ENCODE measurements at regions not wholly inside any gene's neighbourhood (a gene's known extent, or its start where the extent isn't known, plus 50 kb on each side); places are given as distances from the start of the nearest gene placed in this dataset.
A peak's percentile ranks its signal among the peaks of the same experiment; 100 is the strongest.

DNA sequence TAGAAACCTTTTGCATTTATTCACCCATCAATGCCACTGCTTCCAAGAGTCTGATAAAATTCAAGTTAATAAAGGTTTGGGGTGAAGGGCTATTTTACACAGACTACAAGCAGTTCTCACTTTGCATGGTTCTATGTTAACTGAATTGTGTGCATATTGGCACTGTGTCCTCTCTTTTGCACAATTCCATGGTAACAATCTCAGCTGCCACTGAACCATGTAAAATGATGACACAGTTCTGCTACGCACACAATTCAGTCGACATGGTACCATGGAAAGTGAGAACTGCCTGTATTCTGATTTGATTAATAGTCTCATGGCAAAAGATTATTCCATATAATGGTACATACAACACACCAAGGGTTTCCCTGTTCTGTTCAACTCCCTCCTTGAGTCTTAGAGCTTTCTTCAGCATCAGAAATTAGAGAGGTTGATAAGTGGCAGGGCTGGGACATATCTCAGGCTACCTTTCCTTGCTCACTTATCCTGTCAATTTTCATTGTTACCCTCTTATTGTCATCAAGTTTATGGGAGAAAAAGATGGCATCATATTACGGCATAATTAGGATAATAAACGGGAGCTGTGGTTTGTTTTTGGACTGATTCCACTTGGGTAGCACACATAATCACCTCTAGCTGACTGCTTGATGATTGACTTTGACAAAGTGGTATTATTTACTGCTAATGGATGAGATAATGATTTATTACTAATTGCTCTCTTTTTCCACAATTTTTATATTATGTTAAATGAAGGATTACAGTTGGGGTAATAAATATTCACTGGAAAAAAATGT is 139.3 kb upstream of the CREB1 start:
- TF ChIP-seq CTCF (IDR thresholded peaks at IDR 0.05; ENCODE audit: low read depth, low read length, missing control alignments): no peak
- no peak for DNase-seq (ENCODE audit: extremely low read depth, low read depth)
- H3K4me3 ChIP-seq (replicated peaks; ENCODE audit: low read depth, low read length): no peak overlapping the region

GRCh38 chr2:207394203-207394781 is 135.5 kb upstream of the CREB1 start:
- no peak for DNase-seq (ENCODE audit: extremely low read depth, low read depth)
- no peak for TF ChIP-seq CTCF (IDR thresholded peaks at IDR 0.05; ENCODE audit: low read depth, low read length, missing control alignments)
- no peak overlapping the region for H3K4me3 ChIP-seq (replicated peaks; ENCODE audit: low read depth, low read length)

- peak; percentile 93 for DNase-seq (ENCODE audit: extremely low read depth, low read depth)
- no peak overlapping the region for H3K4me3 ChIP-seq (replicated peaks; ENCODE audit: low read depth, low read length)
- TF ChIP-seq CTCF (IDR thresholded peaks at IDR 0.05; ENCODE audit: low read depth, low read length, missing control alignments): no peak
Measured at GRCh38 chr2:207394812-207395534, 134.8 kb upstream of the CREB1 start.

- H3K4me3 ChIP-seq (replicated peaks; ENCODE audit: low read depth, low read length): no peak overlapping the region
- DNase-seq (ENCODE audit: extremely low read depth, low read depth): no peak
- TF ChIP-seq CTCF (IDR thresholded peaks at IDR 0.05; ENCODE audit: low read depth, low read length, missing control alignments): no peak
Measured at GRCh38 chr2:207395535-207396251, 134.1 kb upstream of the CREB1 start.

DNA sequence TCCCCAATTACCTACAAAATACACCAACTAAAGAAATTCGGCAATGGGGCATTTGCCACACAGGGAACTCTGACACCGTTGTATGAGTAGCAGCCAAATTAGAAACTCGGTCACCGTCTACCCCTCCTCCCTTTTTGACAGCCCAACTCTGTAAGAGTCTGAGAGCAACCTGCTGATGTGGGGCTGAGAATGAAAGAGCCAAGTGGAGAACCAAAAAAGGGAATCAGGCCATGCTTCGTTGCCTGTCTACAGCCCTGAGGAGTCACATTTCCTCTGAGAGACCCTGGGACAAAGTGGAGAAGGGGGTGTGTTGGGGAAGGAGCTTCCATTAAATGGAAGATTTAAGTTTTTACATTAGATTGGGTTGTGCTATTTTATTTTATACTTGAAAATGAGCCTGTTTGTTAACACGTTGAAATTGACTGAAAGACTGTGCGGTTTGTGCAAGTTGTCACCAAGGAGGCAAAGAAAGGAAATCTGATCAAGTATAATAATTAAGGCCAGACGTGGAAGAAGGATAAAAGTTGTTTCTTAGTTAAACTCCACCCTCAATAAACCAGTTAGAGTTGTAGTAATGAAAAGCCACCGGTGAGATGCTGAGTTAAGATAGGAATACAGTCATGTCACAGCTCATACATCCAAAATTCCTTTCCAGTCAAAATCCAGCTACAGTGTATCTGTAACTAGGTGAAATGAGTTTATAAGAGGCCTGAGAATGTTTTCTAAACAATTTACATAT is 131.7 kb upstream of the CREB1 start:
- no peak overlapping the region for H3K4me3 ChIP-seq (replicated peaks; ENCODE audit: low read depth, low read length)
- no peak for DNase-seq (ENCODE audit: extremely low read depth, low read depth)
- TF ChIP-seq CTCF (IDR thresholded peaks at IDR 0.05; ENCODE audit: low read depth, low read length, missing control alignments): no peak

DNA sequence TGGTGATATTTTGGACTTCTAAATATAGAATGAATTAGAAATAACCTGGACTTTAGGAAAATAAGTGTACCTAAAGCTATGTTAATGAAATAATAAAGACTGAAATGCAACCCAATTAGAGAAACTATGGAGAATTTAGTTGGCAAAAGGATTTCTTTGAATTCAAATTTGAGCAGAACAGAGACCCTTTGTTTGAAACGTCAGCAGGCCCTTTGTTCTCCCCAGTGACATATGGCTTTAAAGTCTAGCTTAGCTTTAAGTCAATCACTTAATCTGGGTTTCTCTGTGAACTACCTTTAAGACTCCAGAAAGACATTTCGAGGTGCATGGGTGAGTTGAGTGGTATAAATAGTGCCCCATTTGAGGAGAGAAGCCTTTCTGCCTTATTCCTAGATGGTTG is 130.5 kb upstream of the CREB1 start:
- no peak overlapping the region for H3K4me3 ChIP-seq (replicated peaks; ENCODE audit: low read depth, low read length)
- TF ChIP-seq CTCF (IDR thresholded peaks at IDR 0.05; ENCODE audit: low read depth, low read length, missing control alignments): no peak
- no peak for DNase-seq (ENCODE audit: extremely low read depth, low read depth)

Measured in HFF-Myc (cell line).